ENCODE measurements at regions not wholly inside any gene's neighbourhood (a gene's known extent, or its start where the extent isn't known, plus 50 kb on each side); places are given as distances from the start of the nearest gene placed in this dataset.

DNA sequence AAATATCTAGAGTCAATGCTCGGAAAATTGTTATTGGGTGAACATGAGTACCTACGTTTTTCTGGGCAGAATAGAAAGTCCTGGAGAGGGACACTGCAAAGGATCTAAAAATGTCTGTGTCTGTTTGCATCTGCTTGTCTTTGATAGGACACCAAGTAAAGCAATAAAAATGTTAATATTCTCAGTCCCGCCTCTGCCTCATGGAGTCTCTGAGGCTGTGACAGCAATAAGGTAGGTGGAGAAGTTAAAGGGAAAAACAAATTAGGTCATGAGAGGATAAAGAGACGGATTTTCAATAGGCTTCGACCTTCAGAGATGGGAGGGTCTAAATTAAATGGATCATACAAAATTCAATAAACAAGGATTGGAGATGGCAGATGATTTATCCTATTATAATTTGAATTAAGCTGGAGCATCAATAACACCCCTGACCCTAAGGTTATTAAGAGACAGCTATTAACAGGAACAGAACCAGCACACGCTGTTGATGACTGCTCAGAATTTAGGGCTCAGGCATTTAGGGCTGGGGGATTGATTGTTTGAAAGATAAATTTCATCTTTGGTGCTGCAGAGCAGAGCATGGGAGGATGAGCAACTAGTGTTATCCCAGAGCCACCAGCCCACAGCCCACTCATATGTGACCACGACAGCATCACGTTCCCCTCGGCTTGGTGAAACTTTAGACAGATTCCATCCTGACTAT, 620.3 kb upstream of the CDH4 start:
- TF ChIP-seq, protein P1, sequence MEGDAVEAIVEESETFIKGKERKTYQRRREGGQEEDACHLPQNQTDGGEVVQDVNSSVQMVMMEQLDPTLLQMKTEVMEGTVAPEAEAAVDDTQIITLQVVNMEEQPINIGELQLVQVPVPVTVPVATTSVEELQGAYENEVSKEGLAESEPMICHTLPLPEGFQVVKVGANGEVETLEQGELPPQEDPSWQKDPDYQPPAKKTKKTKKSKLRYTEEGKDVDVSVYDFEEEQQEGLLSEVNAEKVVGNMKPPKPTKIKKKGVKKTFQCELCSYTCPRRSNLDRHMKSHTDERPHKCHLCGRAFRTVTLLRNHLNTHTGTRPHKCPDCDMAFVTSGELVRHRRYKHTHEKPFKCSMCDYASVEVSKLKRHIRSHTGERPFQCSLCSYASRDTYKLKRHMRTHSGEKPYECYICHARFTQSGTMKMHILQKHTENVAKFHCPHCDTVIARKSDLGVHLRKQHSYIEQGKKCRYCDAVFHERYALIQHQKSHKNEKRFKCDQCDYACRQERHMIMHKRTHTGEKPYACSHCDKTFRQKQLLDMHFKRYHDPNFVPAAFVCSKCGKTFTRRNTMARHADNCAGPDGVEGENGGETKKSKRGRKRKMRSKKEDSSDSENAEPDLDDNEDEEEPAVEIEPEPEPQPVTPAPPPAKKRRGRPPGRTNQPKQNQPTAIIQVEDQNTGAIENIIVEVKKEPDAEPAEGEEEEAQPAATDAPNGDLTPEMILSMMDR (IDR thresholded peaks at IDR 0.05): no peak
- no peak for TF ChIP-seq POLR2A (IDR thresholded peaks at IDR 0.05)
